ENCODE measurements at regions not wholly inside any gene's neighbourhood (a gene's known extent, or its start where the extent isn't known, plus 50 kb on each side); places are given as distances from the start of the nearest gene placed in this dataset.
A peak's percentile ranks its signal among the peaks of the same experiment; 100 is the strongest.

DNA sequence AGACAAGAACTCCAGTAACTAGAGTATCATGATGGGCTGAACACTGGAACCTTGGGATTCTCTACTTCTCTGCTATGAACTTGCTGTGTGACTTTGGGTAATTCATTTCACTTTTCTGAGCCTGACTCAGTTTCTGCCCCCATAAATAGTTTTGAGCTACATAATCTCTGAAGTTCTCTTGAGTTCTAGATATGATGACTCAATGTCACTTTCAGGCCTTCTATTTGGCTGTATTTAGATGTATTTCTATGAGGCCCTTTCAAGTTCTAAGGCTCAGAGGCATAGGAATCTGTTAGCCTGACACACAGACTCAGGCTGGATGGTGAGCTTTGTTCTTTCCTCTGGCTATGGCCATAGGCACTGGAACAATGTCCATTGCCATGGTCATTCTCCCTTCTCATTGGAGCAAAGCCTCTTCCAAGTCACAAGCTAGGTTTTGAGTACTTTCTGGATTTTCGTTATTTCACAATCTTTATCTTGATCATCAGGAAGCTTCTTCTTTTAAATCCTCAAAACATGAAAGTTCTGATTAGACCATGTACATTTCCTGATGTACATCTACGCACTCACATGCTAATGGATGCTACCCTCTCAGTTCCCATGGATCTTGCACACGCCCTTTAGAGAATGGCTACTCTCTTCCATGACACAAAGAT lies 101.6 kb downstream of the TES start:
- no peak for TF ChIP-seq ZC3H10 (CRISPR knock-in tag; IDR thresholded peaks at IDR 0.05)
- no peak for ATAC-seq

GRCh38 chr7:116315293-116315692 lies 105.0 kb downstream of the TES start:
- peak; percentile 63 for ATAC-seq
- no peak for TF ChIP-seq ZNF565 (CRISPR knock-in tag; conservative IDR thresholded peaks at IDR 0.05; ENCODE audit: low read depth)
- TF ChIP-seq GLIS3 (CRISPR knock-in tag; IDR thresholded peaks at IDR 0.05), result no peak
- no peak for TF ChIP-seq PATZ1 (CRISPR knock-in tag; IDR thresholded peaks at IDR 0.05; ENCODE audit: borderline replicate concordance)
- TF ChIP-seq TOX (CRISPR knock-in tag; IDR thresholded peaks at IDR 0.05; ENCODE audit: borderline replicate concordance), result 0 out of 2 replicates have a peak, but pooled peaks have one; percentile 36
- no peak for TF ChIP-seq ARNTL (CRISPR knock-in tag; IDR thresholded peaks at IDR 0.05; ENCODE audit: borderline replicate concordance, low read depth)
- no peak for TF ChIP-seq ZNF70 (CRISPR knock-in tag; IDR thresholded peaks at IDR 0.05)
- no peak for TF ChIP-seq BACH2 (CRISPR knock-in tag; IDR thresholded peaks at IDR 0.05; ENCODE audit: borderline replicate concordance)

- no peak for TF ChIP-seq ZNF70 (CRISPR knock-in tag; IDR thresholded peaks at IDR 0.05)
- no peak for TF ChIP-seq ESRRG (CRISPR knock-in tag; IDR thresholded peaks at IDR 0.05)
- TF ChIP-seq PATZ1 (CRISPR knock-in tag; IDR thresholded peaks at IDR 0.05; ENCODE audit: borderline replicate concordance), result no peak
- no peak for TF ChIP-seq ZNF565 (CRISPR knock-in tag; conservative IDR thresholded peaks at IDR 0.05; ENCODE audit: low read depth)
- TF ChIP-seq ISL1 (CRISPR knock-in tag; IDR thresholded peaks at IDR 0.05), result no peak
- no peak for ATAC-seq
Observed at GRCh38 chr7:116315803-116316202, 105.5 kb downstream of the TES start.

GRCh38 chr7:116316838-116317628 lies 106.7 kb downstream of the TES start:
- TF ChIP-seq ZNF8 (CRISPR knock-in tag; IDR thresholded peaks at IDR 0.05) (no peak), RARB (CRISPR knock-in tag; IDR thresholded peaks at IDR 0.05) (no peak), CSRNP3 (CRISPR knock-in tag; IDR thresholded peaks at IDR 0.05) (no peak), TOX (CRISPR knock-in tag; IDR thresholded peaks at IDR 0.05; ENCODE audit: borderline replicate concordance) (no peak)
- TF ChIP-seq, protein P1, sequence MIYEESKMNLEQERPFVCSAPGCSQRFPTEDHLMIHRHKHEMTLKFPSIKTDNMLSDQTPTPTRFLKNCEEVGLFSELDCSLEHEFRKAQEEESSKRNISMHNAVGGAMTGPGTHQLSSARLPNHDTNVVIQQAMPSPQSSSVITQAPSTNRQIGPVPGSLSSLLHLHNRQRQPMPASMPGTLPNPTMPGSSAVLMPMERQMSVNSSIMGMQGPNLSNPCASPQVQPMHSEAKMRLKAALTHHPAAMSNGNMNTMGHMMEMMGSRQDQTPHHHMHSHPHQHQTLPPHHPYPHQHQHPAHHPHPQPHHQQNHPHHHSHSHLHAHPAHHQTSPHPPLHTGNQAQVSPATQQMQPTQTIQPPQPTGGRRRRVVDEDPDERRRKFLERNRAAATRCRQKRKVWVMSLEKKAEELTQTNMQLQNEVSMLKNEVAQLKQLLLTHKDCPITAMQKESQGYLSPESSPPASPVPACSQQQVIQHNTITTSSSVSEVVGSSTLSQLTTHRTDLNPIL (CRISPR knock-in tag; IDR thresholded peaks at IDR 0.05; ENCODE audit: low read depth), result no peak
- ATAC-seq, result peak; percentile 93

DNA sequence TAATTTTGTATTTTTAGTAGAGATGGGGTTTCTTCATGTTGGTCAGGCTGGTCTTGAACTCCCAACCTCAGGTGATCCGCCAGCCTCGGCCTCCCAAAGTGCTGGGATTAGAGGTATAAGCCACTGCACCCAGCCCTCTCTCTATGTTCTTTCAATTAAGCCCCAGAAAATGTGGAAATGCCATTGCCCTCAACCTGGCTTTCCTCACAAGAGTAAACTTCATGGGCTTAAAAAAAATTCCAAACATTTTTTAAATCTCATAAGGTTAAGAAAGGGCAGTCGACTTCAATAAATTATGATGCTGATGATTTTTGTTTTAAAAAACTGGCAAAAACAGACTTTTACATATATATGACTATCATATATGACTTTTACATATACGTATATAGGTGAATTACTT lies 107.6 kb downstream of the TES start:
- peak; percentile 23 for ATAC-seq
- TF ChIP-seq TOX (CRISPR knock-in tag; IDR thresholded peaks at IDR 0.05; ENCODE audit: borderline replicate concordance) (no peak), BACH2 (CRISPR knock-in tag; IDR thresholded peaks at IDR 0.05; ENCODE audit: borderline replicate concordance) (no peak), ZNF8 (CRISPR knock-in tag; IDR thresholded peaks at IDR 0.05) (no peak), CSRNP3 (CRISPR knock-in tag; IDR thresholded peaks at IDR 0.05) (no peak), ESRRG (CRISPR knock-in tag; IDR thresholded peaks at IDR 0.05) (no peak)
- TF ChIP-seq, protein P1 (CRISPR knock-in tag; IDR thresholded peaks at IDR 0.05; ENCODE audit: low read depth), result no peak

All from SK-N-SH treated with all-trans-retinoic acid at 6 μM for 48 hours (cell line).